ENCODE measurements at regions not wholly inside any gene's neighbourhood (a gene's known extent, or its start where the extent isn't known, plus 50 kb on each side); places are given as distances from the start of the nearest gene placed in this dataset.

GRCh38 chr2:16161768-16162490, 221.6 kb downstream of the MYCN start:
- ChIA-PET POLR2A (no interaction called here), CTCF (no interaction called here)
- peaks cover 0 to 6% of the 10 kb centered on the region in 2 experiments for H3K9me3 ChIP-seq (ENCODE audit: control insufficient read depth in 1 of 2, insufficient read depth in 1 of 2, low read length in 2 of 2)
- peaks cover 7% of the 10 kb centered on the region for H3K27me3 Mint-ChIP-seq
- ATAC-seq (ENCODE audit: poor library complexity) (no peak), DNase-seq (no peak)
- no peaks in the 10 kb centered on the region for H3K36me3 Mint-ChIP-seq (ENCODE audit: low read depth)
- no peaks in the 10 kb centered on the region for H3K4me1 Mint-ChIP-seq (ENCODE audit: low read depth)
- H3K36me3 ChIP-seq (ENCODE audit: insufficient read depth, low read length): no peaks in the 10 kb centered on the region
- H3K4me1 ChIP-seq (ENCODE audit: insufficient read depth, low read length): no peaks in the 10 kb centered on the region
- no peaks in the 10 kb centered on the region for H3K27me3 ChIP-seq (ENCODE audit: control insufficient read depth in 1 of 2, insufficient read depth in 2 of 2, low read length in 2 of 2)
- intact Hi-C loops (cut with DNase I, micrococcal nuclease): no loop called here
- no peak for TF ChIP-seq CTCF (IDR thresholded peaks at IDR 0.05)
- H3K27ac Mint-ChIP-seq: no peak overlapping the region
- H3K4me3 ChIP-seq (ENCODE audit: low read length): no peak overlapping the region
- H3K9me3 Mint-ChIP-seq: no peaks in the 10 kb centered on the region
- no peak overlapping the region for H3K4me3 Mint-ChIP-seq
- H3K27ac ChIP-seq (ENCODE audit: low read depth in 1 of 2, low read length in 2 of 2): no peak overlapping the region

GRCh38 chr2:16161085-16161565, 220.8 kb downstream of the MYCN start:
- POLR2A ChIA-PET: no interaction called here
- Histone ChIP-seq H3K4me1 (ENCODE audit: insufficient read depth, low read length) (no peaks in the 10 kb centered on the region), H3K9me3 (ENCODE audit: control insufficient read depth in 1 of 2, insufficient read depth in 1 of 2, low read length in 2 of 2) (peaks cover 0 to 3% of the 10 kb centered on the region in 2 experiments), H3K36me3 (ENCODE audit: insufficient read depth, low read length) (no peaks in the 10 kb centered on the region), H3K27ac (ENCODE audit: low read depth in 1 of 2, low read length in 2 of 2) (no peak overlapping the region), H3K4me3 (ENCODE audit: low read length) (no peak overlapping the region), H3K27me3 (ENCODE audit: control insufficient read depth in 1 of 2, insufficient read depth in 2 of 2, low read length in 2 of 2) (no peaks in the 10 kb centered on the region)
- H3K27me3 Mint-ChIP-seq: peaks cover 7% of the 10 kb centered on the region
- intact Hi-C loops (cut with DNase I, micrococcal nuclease): no loop called here
- no peaks in the 10 kb centered on the region for H3K9me3 Mint-ChIP-seq
- no peaks in the 10 kb centered on the region for H3K36me3 Mint-ChIP-seq (ENCODE audit: low read depth)
- H3K27ac Mint-ChIP-seq: no peak overlapping the region
- CTCF ChIA-PET: no interaction called here
- DNase-seq (no peak), ATAC-seq (ENCODE audit: poor library complexity) (no peak)
- H3K4me3 Mint-ChIP-seq: no peak overlapping the region
- no peaks in the 10 kb centered on the region for H3K4me1 Mint-ChIP-seq (ENCODE audit: low read depth)
- TF ChIP-seq CTCF (IDR thresholded peaks at IDR 0.05): no peak

GRCh38 chr2:16160281-16161084, 220.1 kb downstream of the MYCN start:
- H3K9me3 ChIP-seq (ENCODE audit: control insufficient read depth in 1 of 2, insufficient read depth in 1 of 2, low read length in 2 of 2): peaks cover 0 to 3% of the 10 kb centered on the region in 2 experiments
- H3K4me3 ChIP-seq (ENCODE audit: low read length): no peak overlapping the region
- no peak for ATAC-seq (ENCODE audit: poor library complexity)
- H3K27me3 ChIP-seq (ENCODE audit: control insufficient read depth in 1 of 2, insufficient read depth in 2 of 2, low read length in 2 of 2): no peaks in the 10 kb centered on the region
- DNase-seq: no peak
- CTCF ChIA-PET: no interaction called here
- no peak for TF ChIP-seq CTCF (IDR thresholded peaks at IDR 0.05)
- intact Hi-C loops (cut with DNase I, micrococcal nuclease): no loop called here
- H3K36me3 ChIP-seq (ENCODE audit: insufficient read depth, low read length): no peaks in the 10 kb centered on the region
- no peak overlapping the region for H3K27ac ChIP-seq (ENCODE audit: low read depth in 1 of 2, low read length in 2 of 2)
- Mint-ChIP-seq H3K4me1 (ENCODE audit: low read depth) (no peaks in the 10 kb centered on the region), H3K9me3 (no peaks in the 10 kb centered on the region), H3K27me3 (peaks cover 9% of the 10 kb centered on the region), H3K27ac (no peak overlapping the region), H3K4me3 (no peak overlapping the region), H3K36me3 (ENCODE audit: low read depth) (no peaks in the 10 kb centered on the region)
- no peaks in the 10 kb centered on the region for H3K4me1 ChIP-seq (ENCODE audit: insufficient read depth, low read length)
- POLR2A ChIA-PET: no interaction called here
